Upper lobe of left lung (tissue), 6 donors: ENCODE measurements at regions not wholly inside any gene's neighbourhood (a gene's known extent, or its start where the extent isn't known, plus 50 kb on each side); places are given as distances from the start of the nearest gene placed in this dataset.

Source experiments
- ATAC-seq, 2 donors: fragments of 200-7000 bp; cut with Tn5 transposase; one replicate each; pipeline ENCODE4 v1.9.1; 2022; ENCODE audit warnings: mild to moderate bottlenecking in 2 of 2, moderate library complexity in 2 of 2; ENCODE audit not compliant: low FRiP score in 2 of 2
- DNase-seq, 2 donors: peaks; one replicate each; pipeline ENCODE4 v3.0.0-alpha.2; 2019 to 2020
- H3K27ac ChIP-seq, 4 donors: fragments of 200-600 bp; sonication (generic); one replicate each; pipeline ENCODE4 v1.5.1; 2016 to 2019
- H3K27me3 ChIP-seq, 4 donors: fragments of 200-600 bp; sonication (generic); one replicate each; pipeline ENCODE4 v1.5.1; 2017 to 2019
- H3K36me3 ChIP-seq, 4 donors: fragments of 200-600 bp; sonication (generic); one replicate each; pipeline ENCODE4 v1.5.1; 2016 to 2019
- H3K4me1 ChIP-seq, 4 donors: fragments of 200-600 bp; sonication (generic); one replicate each; pipeline ENCODE4 v1.5.1; 2018 to 2019
- H3K4me3 ChIP-seq, 4 donors: fragments of 200-600 bp; sonication (generic); one replicate each; pipeline ENCODE4 v1.5.1; 2017 to 2019; ENCODE audit warnings: mild to moderate bottlenecking in 2 of 4, moderate library complexity in 1 of 4
- H3K9me3 ChIP-seq, 4 donors: fragments of 200-600 bp; sonication (generic); one replicate each; pipeline ENCODE4 v1.5.1; 2018 to 2019
- EP300 ChIP-seq, 4 donors: sonication (generic); formaldehyde crosslinking; IDR thresholded peaks; one replicate each; pipeline ENCODE4 v1.5.1; 2017; ENCODE audit warnings: antibody characterized with exemption in 4 of 4, control low read depth in 2 of 4
- POLR2A ChIP-seq, 4 donors: fragments of 450-650 bp; IDR thresholded peaks; one replicate each; pipeline ENCODE4 v1.5.1; 2016 to 2017; ENCODE audit warnings: antibody characterized with exemption in 4 of 4, mild to moderate bottlenecking in 2 of 4
- POLR2AphosphoS5 ChIP-seq, 2 donors: sonication (generic); formaldehyde crosslinking; IDR thresholded peaks; one replicate each; pipeline ENCODE4 v1.5.1; 2017; ENCODE audit warnings: antibody characterized with exemption in 2 of 2
- WGBS, 2 donors: methylation state at CpG; one replicate each; pipeline ENCODE4 v1.1.5; 2017 to 2018; 5-methylcytosine and 5-hydroxymethylcytosine counted together
- TF ChIP-seq, protein P1 (sequence below), 6 experiments: fragments of 450-650 bp in 4 of 6; fragments of 200-600 bp in 2 of 6; sonication (generic) in 2 of 6; IDR thresholded peaks; one replicate each; pipeline ENCODE4 v1.5.1; 2016 to 2019; ENCODE audit warnings: antibody characterized with exemption in 6 of 6
- donor health status: DM: no; HTN: no; CAD: no; lungs with moderate emphysema.
- donor health status: DM: no; HTN: yes; CAD: no; lungs with severe emphysema.

DNA sequence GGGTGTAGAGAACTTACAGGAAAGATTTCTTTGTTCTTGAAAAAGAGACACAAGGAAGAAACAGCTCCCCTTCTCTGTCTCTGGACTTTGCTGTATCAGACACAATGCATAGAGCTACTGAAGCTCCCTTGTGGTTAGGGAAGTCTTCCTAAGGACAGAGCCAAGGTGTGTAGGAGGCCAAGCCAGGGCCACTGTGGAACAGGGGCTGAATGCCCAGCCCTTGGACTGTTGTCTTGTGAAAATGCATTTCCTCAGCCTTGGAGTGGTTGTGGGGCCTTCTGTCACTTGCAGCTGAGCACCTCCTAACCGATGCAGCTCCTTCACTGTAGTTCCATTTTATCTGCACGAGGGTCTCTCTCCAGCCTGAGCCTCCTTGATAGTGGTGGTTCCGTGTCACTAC, 353.4 kb downstream of the CCSER2 start:
- Histone ChIP-seq H3K27ac (no peak overlapping the region), H3K27me3 (no peaks in the 10 kb centered on the region), H3K4me1 (no peaks in the 10 kb centered on the region), H3K36me3 (no peaks in the 10 kb centered on the region), H3K4me3 (no peak overlapping the region), H3K9me3 (peaks cover 0 to 2% (median 0%) of the 10 kb centered on the region in 4 donors)
- TF ChIP-seq, protein P1, sequence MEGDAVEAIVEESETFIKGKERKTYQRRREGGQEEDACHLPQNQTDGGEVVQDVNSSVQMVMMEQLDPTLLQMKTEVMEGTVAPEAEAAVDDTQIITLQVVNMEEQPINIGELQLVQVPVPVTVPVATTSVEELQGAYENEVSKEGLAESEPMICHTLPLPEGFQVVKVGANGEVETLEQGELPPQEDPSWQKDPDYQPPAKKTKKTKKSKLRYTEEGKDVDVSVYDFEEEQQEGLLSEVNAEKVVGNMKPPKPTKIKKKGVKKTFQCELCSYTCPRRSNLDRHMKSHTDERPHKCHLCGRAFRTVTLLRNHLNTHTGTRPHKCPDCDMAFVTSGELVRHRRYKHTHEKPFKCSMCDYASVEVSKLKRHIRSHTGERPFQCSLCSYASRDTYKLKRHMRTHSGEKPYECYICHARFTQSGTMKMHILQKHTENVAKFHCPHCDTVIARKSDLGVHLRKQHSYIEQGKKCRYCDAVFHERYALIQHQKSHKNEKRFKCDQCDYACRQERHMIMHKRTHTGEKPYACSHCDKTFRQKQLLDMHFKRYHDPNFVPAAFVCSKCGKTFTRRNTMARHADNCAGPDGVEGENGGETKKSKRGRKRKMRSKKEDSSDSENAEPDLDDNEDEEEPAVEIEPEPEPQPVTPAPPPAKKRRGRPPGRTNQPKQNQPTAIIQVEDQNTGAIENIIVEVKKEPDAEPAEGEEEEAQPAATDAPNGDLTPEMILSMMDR (IDR thresholded peaks at IDR 0.05), result no peak
- no peak for TF ChIP-seq POLR2AphosphoS5 (IDR thresholded peaks at IDR 0.05)
- TF ChIP-seq POLR2A (IDR thresholded peaks at IDR 0.05), result no peak
- no peak for TF ChIP-seq EP300 (IDR thresholded peaks at IDR 0.05)
- WGBS, 2 donors, result 81 to 83% methylated on average over 3 of the region's 3 CpGs
- no peak for ATAC-seq
- no peak for DNase-seq

DNA sequence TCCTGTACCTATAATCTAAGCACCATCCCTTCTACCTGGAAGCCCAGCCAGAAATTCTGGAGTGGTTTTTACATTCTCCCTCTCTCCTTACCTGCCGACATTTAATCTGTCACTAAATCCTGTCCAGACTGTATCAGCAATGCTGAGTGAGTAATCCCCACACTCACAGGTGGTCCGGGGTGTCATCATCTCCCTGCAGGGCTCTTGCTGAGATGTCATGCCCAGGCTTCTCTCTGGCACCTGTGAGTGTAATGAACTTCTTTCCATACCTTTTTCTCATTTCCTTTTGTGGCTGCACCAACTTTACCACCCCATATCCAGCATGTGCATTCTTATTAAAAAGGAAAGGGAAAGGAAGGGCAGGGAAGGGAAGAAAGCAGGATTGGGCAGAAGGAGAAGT, 355.2 kb downstream of the CCSER2 start:
- ATAC-seq, result no peak

DNA sequence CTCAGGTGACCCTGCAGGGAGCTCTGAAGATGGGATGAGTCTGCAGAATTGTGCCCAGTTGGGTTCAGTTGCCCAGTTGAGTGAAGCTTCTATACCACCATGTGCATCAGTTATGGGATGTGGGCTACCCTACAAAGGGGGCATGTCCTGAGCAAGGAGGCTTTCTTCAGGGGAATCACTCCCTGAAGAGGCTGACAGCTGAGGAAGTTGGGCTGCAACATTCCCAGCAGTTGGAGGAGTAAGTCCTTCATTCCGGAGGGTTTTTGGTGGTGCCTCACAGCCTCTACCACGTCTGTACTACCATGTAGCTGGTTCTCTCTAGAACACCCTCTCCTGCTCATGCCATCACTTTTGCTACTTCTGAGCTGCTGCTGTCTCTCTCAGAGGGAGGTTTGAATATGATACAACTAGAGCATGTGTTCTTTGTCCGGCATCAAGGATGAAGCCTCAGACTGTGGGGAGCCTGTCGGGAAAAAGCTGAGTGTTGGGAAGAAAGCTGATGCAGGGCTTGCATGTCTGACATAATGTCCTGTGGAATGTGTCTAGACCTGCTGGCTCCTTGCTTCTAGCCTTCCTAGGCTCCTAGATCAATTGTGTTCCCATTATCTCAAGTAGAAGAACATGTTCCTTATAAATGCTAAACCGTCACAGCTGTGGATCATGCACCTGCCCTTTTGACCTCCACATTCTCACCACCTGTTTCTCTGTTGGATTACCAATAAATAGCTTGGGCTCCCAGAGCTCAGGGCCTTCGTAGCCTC, 355.8 kb downstream of the CCSER2 start:
- no peak for DNase-seq
- Histone ChIP-seq H3K27me3 (no peaks in the 10 kb centered on the region), H3K36me3 (no peaks in the 10 kb centered on the region), H3K4me1 (no peaks in the 10 kb centered on the region), H3K9me3 (peaks cover 0 to 2% (median 0%) of the 10 kb centered on the region in 4 donors), H3K4me3 (no peak overlapping the region), H3K27ac (no peak overlapping the region)
- TF ChIP-seq, protein P1 (IDR thresholded peaks at IDR 0.05), result no peak
- TF ChIP-seq POLR2A (IDR thresholded peaks at IDR 0.05) (no peak), EP300 (IDR thresholded peaks at IDR 0.05) (no peak), POLR2AphosphoS5 (IDR thresholded peaks at IDR 0.05) (no peak)
- no peak for ATAC-seq
- WGBS, 2 donors, result 81 to 88% methylated on average over 6 of the region's 6 CpGs

More for the DNA sequence above, 355.2 kb downstream of the CCSER2 start:
- Histone ChIP-seq H3K27ac (no peak overlapping the region), H3K27me3 (no peaks in the 10 kb centered on the region), H3K9me3 (peaks cover 0 to 2% (median 0%) of the 10 kb centered on the region in 4 donors), H3K36me3 (no peaks in the 10 kb centered on the region), H3K4me3 (no peak overlapping the region), H3K4me1 (no peaks in the 10 kb centered on the region)
- DNase-seq, result no peak
- TF ChIP-seq POLR2A (IDR thresholded peaks at IDR 0.05) (no peak), EP300 (IDR thresholded peaks at IDR 0.05) (no peak), POLR2AphosphoS5 (IDR thresholded peaks at IDR 0.05) (no peak)
- WGBS, 2 donors, result 78 to 92% methylated on average over 2 of the region's 2 CpGs

DNA sequence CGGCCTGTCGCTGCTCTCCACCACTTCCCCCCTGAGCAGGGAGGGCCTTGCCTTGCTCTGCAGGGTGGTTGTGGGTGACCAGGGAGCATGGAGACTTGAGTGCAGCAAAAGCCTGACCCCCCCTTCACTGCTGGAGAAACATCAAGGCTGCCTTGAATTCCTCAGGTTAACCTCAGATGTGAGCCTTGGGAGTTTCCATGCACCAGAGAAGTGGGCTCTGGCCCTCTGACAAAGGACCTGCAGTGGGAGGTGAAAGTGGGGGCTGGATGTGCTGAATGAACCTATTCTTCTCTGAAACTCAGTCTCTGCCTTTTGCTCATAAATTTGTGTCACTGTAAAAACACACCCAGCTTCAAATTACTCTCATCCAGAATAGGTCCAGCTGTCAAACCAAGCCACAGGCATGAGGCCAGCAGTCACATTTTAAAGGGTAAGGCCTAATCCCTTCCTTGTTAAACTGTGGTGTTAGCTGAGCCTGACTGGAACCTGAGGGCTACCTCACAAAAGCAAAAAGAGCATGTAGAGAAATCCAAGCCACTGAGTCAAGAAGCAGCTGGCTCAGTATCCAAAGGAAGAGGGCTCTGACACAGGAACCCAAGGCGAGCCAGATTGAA, 356.8 kb downstream of the CCSER2 start:
- Histone ChIP-seq H3K36me3 (no peaks in the 10 kb centered on the region), H3K4me1 (no peaks in the 10 kb centered on the region), H3K4me3 (no peak overlapping the region), H3K27me3 (no peaks in the 10 kb centered on the region), H3K9me3 (peaks cover 0 to 2% (median 0%) of the 10 kb centered on the region in 4 donors), H3K27ac (no peak overlapping the region)
- ATAC-seq (no peak), DNase-seq (peak in 1 of 2 donors; percentile 30)
- WGBS, 2 donors, result 68 to 83% methylated on average over 3 of the region's 3 CpGs
- TF ChIP-seq, protein P1 (IDR thresholded peaks at IDR 0.05), result no peak
- no peak for TF ChIP-seq POLR2A (IDR thresholded peaks at IDR 0.05)
- no peak for TF ChIP-seq POLR2AphosphoS5 (IDR thresholded peaks at IDR 0.05)
- TF ChIP-seq EP300 (IDR thresholded peaks at IDR 0.05), result no peak

DNA sequence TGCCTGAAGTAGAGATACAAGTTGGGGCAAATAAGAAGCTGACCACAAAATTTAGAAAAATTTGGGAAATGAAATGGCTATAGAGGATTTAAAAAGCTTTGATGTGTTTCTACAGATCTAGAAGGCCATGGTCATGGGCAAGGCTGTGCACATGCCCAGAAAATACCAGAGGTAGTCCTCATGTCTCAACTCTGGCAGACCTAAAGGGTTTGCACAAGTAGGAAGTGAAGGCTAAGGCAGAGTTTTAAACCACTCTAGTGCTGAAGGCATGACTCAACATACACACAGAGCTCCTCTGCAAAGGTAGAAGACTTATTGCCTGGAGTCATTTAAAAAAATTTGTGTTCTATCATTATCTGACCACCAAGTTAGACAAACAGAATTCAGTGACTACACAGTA, 364.6 kb downstream of the CCSER2 start:
- Histone ChIP-seq H3K4me3 (no peak overlapping the region), H3K4me1 (peaks cover 0 to 10% (median 0%) of the 10 kb centered on the region in 4 donors), H3K9me3 (peaks cover 0 to 11% (median 6%) of the 10 kb centered on the region in 4 donors), H3K27me3 (no peaks in the 10 kb centered on the region), H3K36me3 (no peaks in the 10 kb centered on the region), H3K27ac (no peak overlapping the region)
- DNase-seq (no peak), ATAC-seq (no peak)
- TF ChIP-seq EP300 (IDR thresholded peaks at IDR 0.05) (no peak), POLR2AphosphoS5 (IDR thresholded peaks at IDR 0.05) (no peak)
- TF ChIP-seq, protein P1 (IDR thresholded peaks at IDR 0.05), result no peak
